NCI-H82 treated with DMSO at 0.1 percent for 48 hours (cell line): ENCODE measurements at regions not wholly inside any gene's neighbourhood (a gene's known extent, or its start where the extent isn't known, plus 50 kb on each side); places are given as distances from the start of the nearest gene placed in this dataset.
A peak's percentile ranks its signal among the peaks of the same experiment; 100 is the strongest.
"Not testable (repeated sequence)": the region's sequence is repeated elsewhere in the genome, so short reads cannot be mapped to it uniquely, and the experiment has no call there.

Experiments used
- DNase-seq: peaks from one replicate; lab custom pipeline; 2025; ENCODE audit not compliant: unreplicated experiment; lab: John Stamatoyannopoulos, UW

GRCh38 chr21:31819692-31820091 is 53.1 kb upstream of the HUNK start:
- DNase-seq = not testable (repeated sequence)

- DNase-seq = not testable (repeated sequence)
These were observed 58.5 kb upstream of the HUNK start for GRCh38 chr21:31814356-31814755.

- no peak for DNase-seq
These were observed 59.0 kb upstream of the HUNK start for GRCh38 chr21:31813862-31814261.

- no peak for DNase-seq
These were observed 68.8 kb upstream of the HUNK start for GRCh38 chr21:31804008-31804394.

- DNase-seq = no peak
These were observed 69.5 kb upstream of the HUNK start for GRCh38 chr21:31803039-31804007.

- DNase-seq = no peak
These were observed 70.4 kb upstream of the SCAF4 start for GRCh38 chr21:31802331-31802730.

- DNase-seq = no peak
These were observed 69.8 kb upstream of the SCAF4 start for GRCh38 chr21:31801551-31802219.

- DNase-seq = no peak
These were observed 67.2 kb upstream of the SCAF4 start for GRCh38 chr21:31798842-31799704.

- DNase-seq = no peak
These were observed 64.1 kb upstream of the SCAF4 start for GRCh38 chr21:31795992-31796391.

- not testable (repeated sequence) for DNase-seq
These were observed 58.5 kb upstream of the SCAF4 start for GRCh38 chr21:31790420-31790819.

GRCh38 chr21:31788581-31788980 is 56.7 kb upstream of the SCAF4 start:
- DNase-seq = no peak

GRCh38 chr21:31787691-31788090 is 55.8 kb upstream of the SCAF4 start:
- DNase-seq = not testable (repeated sequence)

- no peak for DNase-seq
These were observed 54.4 kb upstream of the SCAF4 start for GRCh38 chr21:31786164-31786920.

GRCh38 chr21:31785237-31786163 is 53.6 kb upstream of the SCAF4 start:
- peak; percentile 52 for DNase-seq

- DNase-seq = peak; percentile 72
These were observed 49.8 kb upstream of the SCAF4 start for GRCh38 chr21:31781737-31782136.
